Fibroblast of skin of back (primary cell): ENCODE measurements at regions not wholly inside any gene's neighbourhood (a gene's known extent, or its start where the extent isn't known, plus 50 kb on each side); places are given as distances from the start of the nearest gene placed in this dataset.

Source experiments
- DNase-seq: peaks from one replicate; pipeline ENCODE4 v3.0.0-alpha.2; 2013

- DNase-seq: no peak
These were observed 279.5 kb upstream of the DKK2 start for GRCh38 chr4:107315584-107315983.

GRCh38 chr4:107314156-107314555 lies 278.0 kb upstream of the DKK2 start:
- no peak for DNase-seq

- DNase-seq: peak; percentile 70
These were observed 276.3 kb upstream of the DKK2 start for GRCh38 chr4:107312366-107312765.

- no peak for DNase-seq
These were observed 268.7 kb upstream of the DKK2 start for GRCh38 chr4:107304699-107305286.

- DNase-seq: no peak
These were observed 263.5 kb upstream of the DKK2 start for GRCh38 chr4:107299646-107300045.

GRCh38 chr4:107292979-107293378 lies 256.9 kb upstream of the DKK2 start:
- no peak for DNase-seq

GRCh38 chr4:107283587-107284559 lies 247.8 kb upstream of the DKK2 start:
- DNase-seq: peak; percentile 98

GRCh38 chr4:107279733-107280132 lies 243.6 kb upstream of the DKK2 start:
- peak; percentile 78 for DNase-seq

- peak; percentile 16 for DNase-seq
These were observed 242.8 kb upstream of the DKK2 start for GRCh38 chr4:107278791-107279483.

GRCh38 chr4:107276052-107276451 lies 239.9 kb upstream of the DKK2 start:
- no peak for DNase-seq

GRCh38 chr4:107275225-107275624 lies 239.1 kb upstream of the DKK2 start:
- no peak for DNase-seq

- DNase-seq: no peak
These were observed 234.5 kb upstream of the DKK2 start for GRCh38 chr4:107270614-107271013.

GRCh38 chr4:107269175-107269574 lies 233.1 kb upstream of the DKK2 start:
- no peak for DNase-seq

GRCh38 chr4:107265859-107266258 lies 229.7 kb upstream of the DKK2 start:
- DNase-seq: no peak

GRCh38 chr4:107261241-107261874 lies 225.2 kb upstream of the DKK2 start:
- peak; percentile 38 for DNase-seq

GRCh38 chr4:107258359-107258758 lies 222.2 kb upstream of the DKK2 start:
- DNase-seq: peak; percentile 77

GRCh38 chr4:107255596-107255995 lies 219.5 kb upstream of the DKK2 start:
- peak; percentile 13 for DNase-seq

GRCh38 chr4:107255114-107255513 lies 219.0 kb upstream of the DKK2 start:
- DNase-seq: peak; percentile 37

GRCh38 chr4:107253579-107254068 lies 217.5 kb upstream of the DKK2 start:
- no peak for DNase-seq

GRCh38 chr4:107253090-107253489 lies 217.0 kb upstream of the DKK2 start:
- DNase-seq: no peak

- DNase-seq: no peak
These were observed 216.5 kb upstream of the DKK2 start for GRCh38 chr4:107252571-107252970.

GRCh38 chr4:107248571-107248970 lies 212.5 kb upstream of the DKK2 start:
- peak; percentile 25 for DNase-seq

- DNase-seq: no peak
These were observed 211.6 kb upstream of the DKK2 start for GRCh38 chr4:107247738-107248137.
